ENCODE measurements at regions not wholly inside any gene's neighbourhood (a gene's known extent, or its start where the extent isn't known, plus 50 kb on each side); places are given as distances from the start of the nearest gene placed in this dataset.

- TF ChIP-seq, protein P1, sequence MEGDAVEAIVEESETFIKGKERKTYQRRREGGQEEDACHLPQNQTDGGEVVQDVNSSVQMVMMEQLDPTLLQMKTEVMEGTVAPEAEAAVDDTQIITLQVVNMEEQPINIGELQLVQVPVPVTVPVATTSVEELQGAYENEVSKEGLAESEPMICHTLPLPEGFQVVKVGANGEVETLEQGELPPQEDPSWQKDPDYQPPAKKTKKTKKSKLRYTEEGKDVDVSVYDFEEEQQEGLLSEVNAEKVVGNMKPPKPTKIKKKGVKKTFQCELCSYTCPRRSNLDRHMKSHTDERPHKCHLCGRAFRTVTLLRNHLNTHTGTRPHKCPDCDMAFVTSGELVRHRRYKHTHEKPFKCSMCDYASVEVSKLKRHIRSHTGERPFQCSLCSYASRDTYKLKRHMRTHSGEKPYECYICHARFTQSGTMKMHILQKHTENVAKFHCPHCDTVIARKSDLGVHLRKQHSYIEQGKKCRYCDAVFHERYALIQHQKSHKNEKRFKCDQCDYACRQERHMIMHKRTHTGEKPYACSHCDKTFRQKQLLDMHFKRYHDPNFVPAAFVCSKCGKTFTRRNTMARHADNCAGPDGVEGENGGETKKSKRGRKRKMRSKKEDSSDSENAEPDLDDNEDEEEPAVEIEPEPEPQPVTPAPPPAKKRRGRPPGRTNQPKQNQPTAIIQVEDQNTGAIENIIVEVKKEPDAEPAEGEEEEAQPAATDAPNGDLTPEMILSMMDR (IDR thresholded peaks at IDR 0.05) = no peak
- no peak for TF ChIP-seq ZFX (IDR thresholded peaks at IDR 0.05; ENCODE audit: borderline replicate concordance)
These were observed 106.9 kb downstream of the KDR start for GRCh38 chr4:55018521-55018920.
